SHP77 (cell line): ENCODE measurements at regions not wholly inside any gene's neighbourhood (a gene's known extent, or its start where the extent isn't known, plus 50 kb on each side); places are given as distances from the start of the nearest gene placed in this dataset.
"Not testable (repeated sequence)": the region's sequence is repeated elsewhere in the genome, so short reads cannot be mapped to it uniquely, and the experiment has no call there.

Source experiments
- DNase-seq, 2 experiments: peaks; one replicate each; lab custom pipeline; 2025; lab: John Stamatoyannopoulos, UW

DNA sequence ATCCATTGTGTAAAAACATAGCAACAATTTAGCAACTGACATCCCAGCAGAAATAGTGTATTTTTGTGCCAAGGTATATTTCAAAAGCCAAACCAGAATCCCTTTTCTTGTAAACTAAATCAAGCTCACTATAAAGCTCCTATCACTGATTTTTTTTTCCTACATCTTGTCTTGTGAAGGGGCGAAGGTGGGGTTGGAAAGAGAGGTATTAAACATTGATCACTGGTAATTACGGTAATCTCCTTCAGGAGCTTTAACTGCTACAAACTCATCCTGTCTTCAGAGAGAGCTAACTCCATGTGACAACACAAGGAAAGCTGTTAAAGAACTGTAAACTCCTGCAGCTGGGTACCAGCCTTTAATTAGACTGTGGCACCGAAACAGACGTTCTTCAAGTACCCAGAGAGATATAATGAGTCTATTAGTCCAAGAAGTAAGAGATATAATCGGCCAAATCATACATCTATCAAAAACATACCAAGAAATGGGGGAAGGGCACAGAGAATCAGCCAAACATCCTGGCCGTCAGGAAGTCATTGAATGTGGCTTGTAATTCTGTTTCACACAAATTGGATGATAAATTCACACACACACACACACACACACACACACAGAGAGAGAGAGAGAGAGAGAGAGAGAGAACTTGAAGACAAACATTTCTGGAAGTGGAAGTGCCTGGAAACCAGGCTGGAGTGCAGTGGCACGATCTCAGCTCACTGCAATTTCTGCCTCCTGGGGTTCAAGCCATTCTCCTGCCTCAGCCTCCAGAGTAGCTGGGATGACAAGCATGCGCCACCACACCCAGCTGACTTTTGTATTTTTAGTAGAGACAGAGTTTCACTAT is 111.9 kb upstream of the PPARGC1A start:
- DNase-seq, result no peak

DNA sequence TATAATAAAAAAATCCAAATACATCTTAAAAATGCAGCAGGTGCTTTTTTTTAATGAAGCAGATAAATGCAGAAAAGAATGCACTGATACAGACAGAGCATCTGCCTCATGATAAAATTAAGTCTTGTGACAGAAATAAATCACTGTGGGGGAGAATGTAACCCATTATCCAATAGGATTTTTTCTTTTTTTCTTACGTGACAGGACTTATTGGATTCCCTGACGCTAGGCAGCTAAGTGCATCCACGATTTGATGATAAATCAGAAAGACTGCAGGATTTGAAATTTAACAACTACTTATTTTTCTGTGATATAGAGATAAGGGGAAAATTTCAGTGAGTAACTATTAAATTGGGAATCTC is 110.6 kb upstream of the PPARGC1A start:
- DNase-seq, result no peak

DNA sequence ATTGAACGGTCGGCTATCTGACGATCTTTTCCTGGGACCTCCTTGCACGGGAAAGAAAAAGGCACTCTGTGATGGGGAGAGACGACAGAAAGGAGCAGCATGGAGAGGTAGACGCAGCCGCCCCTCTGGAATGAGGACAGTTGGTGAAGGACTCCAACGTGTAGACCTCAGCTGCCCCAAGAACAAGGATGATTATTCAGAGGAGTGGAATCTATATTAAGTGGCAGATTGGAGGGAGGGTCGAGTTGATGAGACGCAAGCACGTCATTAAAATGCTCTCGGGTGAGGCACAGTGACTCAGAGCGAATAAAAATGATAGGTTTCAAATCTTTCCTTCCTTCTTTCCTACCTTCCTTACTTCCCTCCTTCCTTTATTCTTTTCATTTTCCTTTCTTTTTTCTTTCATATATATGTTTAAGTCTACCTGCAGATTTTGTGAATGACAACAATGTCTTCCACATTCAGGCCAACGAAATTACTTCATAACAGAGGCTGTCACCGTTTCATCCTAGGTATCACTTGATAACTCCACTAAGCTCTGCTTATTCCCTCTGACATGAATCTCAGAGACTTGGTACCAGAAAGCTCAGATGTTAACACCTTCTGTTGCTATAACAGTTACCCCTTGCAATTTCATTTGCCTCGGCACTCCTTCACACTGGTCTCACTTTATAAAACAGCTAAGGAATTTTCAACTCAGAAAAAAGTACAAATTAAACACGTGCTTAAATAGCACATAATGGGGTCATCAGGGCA is 110.0 kb upstream of the PPARGC1A start:
- no peak for DNase-seq

DNA sequence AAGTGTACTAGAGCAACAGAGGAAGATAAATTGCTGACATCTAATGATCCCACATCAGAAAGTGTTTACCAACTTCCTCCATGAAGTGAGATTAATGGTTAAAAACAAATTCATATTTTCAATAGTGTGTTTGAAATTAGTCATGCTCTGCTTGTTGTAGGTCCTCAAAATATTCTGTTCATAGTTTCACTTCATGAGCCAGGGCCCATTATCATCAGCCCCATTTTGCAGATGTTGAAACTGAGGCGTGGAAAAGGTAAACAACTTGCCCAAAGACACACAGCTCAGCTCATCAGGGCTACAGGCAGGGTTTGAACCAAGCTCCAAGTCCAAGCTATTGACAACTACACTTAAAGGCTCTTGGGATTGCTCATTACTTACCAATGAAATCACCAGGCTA is 103.5 kb upstream of the PPARGC1A start:
- DNase-seq, result no peak

DNA sequence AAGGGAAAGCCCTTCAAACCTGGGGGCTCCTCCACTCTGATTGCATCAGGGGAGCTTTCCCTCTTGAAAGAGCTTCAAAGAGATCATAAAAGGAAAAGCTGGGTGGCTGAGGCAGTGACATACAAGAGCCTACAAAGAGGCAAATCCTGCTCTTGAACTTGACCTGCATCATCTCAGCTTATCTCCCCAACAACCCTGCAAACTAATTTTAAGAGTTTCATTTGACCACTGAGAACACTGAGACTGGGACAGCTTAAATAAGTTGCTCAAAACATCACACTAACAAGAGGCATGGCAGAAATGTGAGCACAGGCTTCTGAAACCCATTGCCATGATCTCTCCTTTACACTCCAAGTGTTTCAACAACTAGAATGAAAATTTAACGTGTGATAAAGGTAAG is 101.6 kb upstream of the PPARGC1A start:
- no peak for DNase-seq

DNA sequence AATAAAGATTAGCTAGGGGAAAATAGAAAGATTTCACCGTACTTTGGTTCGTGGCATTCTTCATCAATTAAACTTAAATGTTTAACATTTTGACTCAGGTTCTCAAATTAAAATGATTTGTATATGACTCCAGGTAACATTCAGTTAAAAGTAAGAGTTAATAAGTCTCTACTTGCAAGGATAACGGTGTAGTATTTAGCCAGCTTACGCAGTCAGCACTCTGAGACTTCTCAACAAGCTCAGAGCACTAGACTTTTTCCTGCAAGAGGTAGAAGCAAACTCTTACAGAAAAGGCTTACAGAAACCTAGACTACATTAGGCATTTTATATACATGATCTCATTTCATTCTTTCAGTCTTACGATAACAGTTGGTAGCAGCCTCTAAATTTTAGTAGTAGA is 96.4 kb upstream of the PPARGC1A start:
- no peak for DNase-seq

DNA sequence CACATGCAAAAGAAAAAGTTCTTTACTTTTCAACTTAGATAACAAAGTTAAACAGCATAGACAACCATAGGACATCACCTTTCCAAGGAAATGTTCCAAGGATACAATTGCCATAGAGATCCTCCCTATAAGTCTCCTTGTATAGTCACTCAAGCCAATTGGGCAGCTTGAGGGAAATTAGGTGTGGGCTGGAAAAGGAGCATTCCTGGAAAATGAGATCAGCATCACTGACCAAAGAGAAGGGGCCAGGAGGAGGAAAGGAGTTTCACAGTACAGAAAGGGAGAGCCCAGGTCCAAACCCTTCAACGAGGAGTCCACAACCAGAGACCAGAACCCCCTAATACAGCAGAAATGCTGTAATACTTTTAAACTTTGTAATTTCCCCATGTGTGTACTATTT is 91.5 kb upstream of the PPARGC1A start:
- DNase-seq, result no peak

DNA sequence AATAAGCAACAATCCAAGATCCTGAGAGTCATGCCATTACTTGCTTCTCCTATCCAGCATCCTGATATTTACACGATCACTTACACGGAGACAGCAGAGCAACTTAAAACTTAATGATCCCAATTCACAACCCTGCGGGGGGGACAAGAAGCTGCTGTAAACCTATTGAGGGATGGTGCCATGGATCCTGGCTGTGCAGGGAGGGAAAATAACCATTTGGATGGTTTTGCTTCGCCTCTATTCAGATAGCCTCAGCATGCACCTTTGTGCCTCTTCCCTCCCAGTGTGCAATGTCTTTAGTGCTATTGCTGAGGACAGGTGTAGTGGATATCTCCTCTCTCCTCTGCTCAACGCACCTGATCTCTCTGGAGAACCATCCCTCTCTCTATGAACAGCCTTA is 89.7 kb upstream of the PPARGC1A start:
- no peak for DNase-seq

DNA sequence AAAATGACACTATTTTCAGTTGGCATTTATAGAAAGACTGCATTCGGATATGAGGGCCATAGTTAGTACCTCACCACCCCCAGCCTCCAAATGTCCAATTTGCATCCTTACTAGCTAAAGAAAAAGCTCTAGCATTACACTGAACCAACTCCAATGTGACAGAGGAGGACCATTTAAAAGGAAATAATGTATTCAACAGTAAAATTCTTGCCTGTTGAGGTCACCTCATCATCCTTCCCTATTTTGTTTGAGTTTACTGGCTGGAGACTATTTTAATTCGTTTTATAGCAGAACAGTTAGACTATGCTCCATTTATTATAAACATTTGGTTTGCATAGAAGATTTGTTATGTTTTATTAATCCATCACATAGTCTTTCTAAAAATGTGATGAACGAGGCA is 88.2 kb upstream of the PPARGC1A start:
- DNase-seq, result no peak

DNA sequence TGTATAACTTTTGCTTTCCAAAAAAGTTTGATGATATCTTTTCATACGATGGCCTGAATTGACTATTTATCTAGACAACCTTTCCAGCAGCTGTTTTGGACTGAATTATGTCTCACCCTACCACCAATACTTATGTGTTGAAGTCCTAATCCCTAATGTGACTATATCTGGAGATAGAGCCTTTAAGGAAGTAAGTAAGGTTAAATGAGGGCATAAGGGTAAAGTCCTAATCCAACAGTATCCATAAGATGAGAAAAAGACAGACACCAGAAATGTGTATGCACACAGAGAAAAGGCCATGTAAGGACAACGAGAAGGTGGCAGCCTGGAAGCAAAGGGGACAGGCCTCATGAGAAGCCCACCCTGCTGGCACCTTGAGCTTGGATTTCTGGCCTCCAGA is 86.6 kb upstream of the PPARGC1A start:
- DNase-seq, result no peak

DNA sequence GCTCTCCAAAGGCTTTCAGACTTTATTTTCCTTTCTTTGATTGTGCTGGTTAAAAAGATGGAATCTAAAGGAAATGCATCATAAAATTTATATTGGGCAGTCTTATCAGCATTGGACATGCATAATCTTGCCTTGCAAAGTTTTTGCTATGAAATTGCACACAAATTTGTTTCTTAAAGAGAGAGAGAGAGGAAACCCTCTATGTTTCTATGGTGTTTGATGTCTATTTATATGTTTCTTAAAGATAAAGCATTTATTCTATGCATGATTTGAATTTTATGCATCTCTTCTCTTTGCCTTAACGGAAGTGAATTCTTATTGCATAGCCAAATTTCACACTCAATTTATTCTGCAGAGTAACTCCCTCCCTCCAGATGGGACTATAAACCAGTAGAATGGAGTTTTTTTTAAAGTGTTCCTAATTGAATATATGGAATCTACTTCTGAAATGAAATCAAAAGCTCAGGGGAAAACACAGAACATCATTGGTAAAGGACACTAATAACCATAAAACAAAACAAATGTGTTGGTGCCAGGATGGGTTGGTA is 83.5 kb upstream of the PPARGC1A start:
- DNase-seq, result no peak

DNA sequence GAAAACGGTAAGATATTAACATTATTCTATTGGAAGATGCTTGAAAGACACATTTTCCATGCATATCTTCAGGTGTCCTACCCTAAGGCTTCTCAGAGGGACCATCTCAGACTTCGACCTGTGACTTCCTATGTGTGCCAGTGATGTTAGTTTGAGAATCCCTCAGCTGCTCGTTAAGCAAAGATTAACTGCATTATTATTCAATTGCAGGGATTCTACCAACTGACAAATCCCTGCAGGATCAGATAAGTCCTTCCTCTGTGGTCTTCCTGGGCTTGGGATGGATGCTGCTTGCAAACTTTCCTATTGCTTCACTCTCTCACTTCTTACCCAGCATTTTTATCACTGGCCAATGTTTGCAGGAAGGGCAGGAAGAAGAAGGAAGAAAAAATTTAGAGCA is 83.0 kb upstream of the PPARGC1A start:
- no peak for DNase-seq

DNA sequence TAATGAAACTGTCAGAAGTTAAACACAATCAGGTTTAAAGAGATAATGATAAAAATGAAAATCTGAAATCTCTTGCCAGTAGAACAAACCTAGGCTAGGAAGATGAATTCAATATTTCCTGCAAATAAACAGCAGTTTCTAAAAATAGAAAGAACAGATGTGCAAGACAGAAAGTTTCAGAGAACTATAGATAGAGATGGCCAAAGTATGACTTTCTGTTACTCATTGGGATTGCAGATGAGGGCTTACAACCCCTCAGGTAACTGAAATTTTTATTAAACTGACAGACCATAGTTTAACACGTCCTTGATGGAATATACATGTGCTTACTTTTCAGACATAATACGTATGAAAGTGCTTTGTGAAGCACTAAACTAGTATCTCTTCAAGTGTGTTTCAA is 82.3 kb upstream of the PPARGC1A start:
- no peak for DNase-seq

DNA sequence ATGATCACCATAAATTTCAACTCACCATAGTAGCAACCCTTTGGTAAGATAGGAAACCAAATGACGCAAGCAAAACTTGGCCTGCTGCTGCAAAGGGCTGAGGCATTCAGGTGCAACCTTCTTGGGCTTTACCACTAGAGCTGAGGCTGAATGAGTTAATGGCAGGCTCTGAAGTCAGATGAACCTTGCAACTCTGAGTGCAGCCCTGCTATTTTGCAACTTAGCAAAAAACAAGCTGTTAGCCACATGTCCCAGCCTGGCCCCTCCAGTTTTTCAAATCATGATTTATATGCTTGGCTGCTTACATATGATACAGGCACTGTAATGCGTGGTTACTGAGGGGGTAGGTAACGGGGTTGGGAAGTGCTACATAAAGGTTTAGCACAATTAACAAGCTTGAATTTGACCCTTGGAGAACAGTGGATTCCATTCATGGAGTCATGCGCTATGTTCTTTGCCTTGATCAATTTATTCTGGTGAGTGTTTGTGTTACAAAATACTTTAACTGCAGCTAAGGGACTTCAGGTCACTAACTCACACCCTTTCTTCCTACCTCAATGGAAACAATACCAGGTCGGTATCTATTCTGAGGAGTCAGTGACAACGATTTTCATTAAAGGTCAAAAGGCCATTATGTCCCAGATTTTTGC is 80.5 kb upstream of the PPARGC1A start:
- no peak for DNase-seq

DNA sequence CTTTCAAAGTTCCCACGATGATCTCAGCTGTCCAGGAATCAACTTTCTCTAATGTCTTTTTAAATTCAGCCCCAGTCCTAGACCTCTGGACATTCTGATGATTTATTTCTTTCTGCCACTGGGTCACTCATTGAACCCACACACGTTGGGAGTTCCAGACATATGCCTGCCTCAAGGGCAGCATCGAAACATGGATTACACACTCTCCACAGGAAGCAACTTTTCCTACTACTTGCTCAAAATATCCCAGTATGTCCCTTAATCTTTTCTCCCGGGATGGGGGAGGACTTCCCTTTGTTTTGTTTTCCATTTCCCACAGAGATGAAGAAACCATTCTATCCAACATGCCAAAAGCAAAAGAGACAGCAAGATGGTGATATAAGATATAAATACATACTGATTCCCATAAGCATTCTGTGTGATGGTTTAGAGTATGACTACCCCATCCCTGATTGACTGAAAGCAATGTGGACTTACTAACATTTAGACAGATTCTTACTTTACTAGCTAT is 79.8 kb upstream of the PPARGC1A start:
- no peak for DNase-seq

DNA sequence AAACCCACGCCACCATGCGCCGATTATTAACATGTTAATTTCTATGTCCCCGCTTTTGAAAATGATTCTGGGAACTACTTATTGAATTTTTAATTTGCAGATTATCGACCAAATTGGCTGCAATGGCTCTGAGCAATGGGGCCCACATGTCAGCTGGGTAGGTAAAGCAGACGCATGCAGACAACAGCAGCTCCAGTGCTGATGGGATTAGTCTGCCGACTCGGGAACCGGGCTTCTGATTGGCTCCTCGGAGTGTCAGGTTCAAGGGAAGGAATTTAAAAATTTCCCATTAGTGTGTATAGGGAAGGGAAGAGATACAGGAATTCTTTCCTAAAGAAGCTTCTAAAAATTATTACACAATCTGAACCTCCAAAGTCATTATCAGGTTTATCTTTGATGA is 77.4 kb upstream of the PPARGC1A start:
- DNase-seq, result no peak

DNA sequence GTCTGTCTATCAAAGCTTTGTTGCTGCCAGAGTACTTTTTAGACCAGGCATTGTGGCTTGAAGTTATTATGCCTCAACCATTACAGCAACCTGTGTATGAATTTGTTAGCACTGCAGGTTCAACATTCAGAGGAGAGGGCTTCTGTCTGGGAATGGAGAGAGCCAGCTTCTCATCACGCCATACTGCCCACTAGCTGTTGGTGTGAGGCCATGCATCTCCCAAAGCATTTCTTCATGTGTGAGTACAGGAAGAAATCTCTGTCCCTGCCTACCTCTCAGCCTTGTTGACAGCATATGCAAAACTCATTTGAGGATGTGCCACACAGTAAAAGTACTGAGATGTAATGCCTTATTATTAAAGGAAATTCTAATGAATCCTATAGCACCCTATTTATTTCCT is 76.9 kb upstream of the PPARGC1A start:
- DNase-seq, result peak; percentile 5 to 16

DNA sequence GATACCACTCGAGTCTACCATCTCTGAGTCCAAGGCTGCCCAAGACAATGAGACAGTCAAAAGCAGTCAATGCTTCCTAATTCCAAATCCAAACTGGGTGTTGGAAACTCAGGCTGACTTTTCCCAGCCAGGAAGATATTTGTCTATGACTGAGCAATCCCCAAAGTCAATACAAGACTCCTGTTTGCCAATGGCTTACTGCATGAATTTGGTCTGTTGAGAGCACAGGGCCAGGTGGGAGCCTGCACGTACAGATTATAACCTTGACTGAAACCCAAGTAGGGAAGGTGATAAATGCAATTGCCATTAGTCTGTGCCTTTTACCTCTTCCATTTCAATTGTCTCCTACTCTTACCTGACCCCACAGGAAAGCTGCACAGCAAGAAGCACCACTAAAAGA is 72.6 kb upstream of the PPARGC1A start:
- DNase-seq, result peak; percentile 48 to 60

DNA sequence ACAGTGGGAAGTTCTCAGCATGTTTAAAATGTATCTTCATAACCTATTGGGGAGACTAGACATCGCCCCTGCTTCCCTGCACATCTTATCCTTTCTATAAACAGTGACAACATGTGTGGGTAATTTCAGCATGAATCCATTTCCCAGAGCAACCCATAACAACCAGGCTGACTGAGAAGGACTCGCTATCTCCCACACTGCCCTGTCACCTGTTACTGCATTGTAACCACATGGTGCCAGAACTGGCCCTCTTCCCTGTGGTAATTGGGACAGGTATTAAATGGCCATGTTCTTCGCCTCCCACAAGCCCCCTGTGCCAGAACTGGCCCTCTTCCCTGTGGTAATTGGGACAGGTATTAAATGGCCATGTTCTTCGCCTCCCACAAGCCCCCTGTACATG is 71.5 kb upstream of the PPARGC1A start:
- not testable (repeated sequence) for DNase-seq

DNA sequence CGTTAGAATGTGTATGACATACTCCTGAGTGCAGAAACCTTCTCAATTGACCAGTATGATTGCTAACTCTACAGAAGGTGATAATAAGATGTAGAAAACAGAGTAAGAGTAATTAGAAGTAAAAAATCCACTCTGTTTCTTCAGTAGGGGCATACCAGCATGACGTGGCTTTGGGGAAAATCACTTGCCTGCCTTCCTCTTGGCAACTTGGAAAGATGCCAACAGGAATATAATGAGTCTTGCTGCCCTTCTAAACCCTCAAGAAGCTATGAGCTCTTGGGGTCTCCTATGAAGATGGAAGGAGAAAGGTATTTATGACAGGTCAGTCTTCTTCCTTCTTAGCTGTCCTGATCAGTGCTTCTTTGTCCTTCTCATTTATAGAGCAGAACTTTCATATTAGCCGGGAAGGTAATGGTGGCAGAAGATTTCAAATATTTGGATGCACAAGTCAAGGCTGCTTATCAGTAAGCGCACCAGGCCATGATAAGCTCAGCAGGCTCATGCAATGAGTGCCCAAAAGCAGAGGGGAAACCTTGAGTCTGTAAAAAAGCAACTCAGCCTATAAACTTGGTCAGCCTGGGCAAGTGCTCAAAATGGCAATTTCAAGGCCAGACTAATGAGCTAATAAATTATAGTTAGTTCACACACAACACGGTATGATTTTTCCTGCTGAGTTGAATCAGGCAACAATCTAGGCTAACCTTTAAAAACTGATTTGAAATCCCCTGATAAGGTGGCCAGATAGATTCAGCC is 69.7 kb upstream of the PPARGC1A start:
- DNase-seq, result no peak

DNA sequence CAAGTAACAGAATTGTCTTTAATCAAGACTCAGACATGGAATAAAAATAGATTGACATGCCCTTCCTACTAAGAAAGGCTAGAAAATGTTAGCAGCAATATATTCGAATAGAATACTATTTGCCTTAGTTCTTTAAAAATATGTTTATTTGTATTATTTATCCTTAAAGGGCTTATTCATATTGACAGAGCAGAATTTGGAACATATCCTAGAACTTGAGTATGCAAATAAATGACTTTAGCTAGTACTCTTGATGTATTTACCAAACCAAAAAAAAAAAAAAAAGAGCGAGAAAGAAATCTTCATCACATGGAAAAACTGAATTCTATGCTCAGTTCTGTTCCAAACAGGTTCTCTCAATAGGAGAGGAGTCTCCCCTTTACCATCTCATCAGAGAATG is 68.9 kb upstream of the PPARGC1A start:
- DNase-seq, result no peak

DNA sequence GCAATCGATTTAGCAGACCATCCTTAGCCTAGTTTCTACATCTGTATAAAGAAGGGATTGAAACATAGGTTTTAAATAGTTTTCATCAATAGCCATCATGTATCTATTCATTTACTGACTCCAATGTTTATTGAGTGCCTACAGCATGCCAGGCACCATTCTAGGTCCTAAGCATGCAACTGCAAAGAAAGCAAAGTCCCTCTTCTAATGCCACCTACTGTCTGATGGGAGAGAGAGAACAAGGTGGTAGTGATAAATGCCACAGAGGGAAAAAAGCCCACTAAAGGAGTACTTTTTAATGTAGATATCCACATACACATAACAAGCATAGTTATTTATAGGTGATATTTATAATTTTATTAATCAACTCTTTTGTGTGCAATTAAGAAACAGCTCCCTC is 67.6 kb upstream of the PPARGC1A start:
- no peak for DNase-seq
